ENCODE measurements at regions not wholly inside any gene's neighbourhood (a gene's known extent, or its start where the extent isn't known, plus 50 kb on each side); places are given as distances from the start of the nearest gene placed in this dataset.

GRCh38 chr14:101185946-101186345, 282.4 kb upstream of the RTL1 start:
- TF ChIP-seq CTCF (IDR thresholded peaks at IDR 0.05), result no peak
- TF ChIP-seq ZFX (IDR thresholded peaks at IDR 0.05; ENCODE audit: borderline replicate concordance), result no peak

Data from 22Rv1 (cell line).